GM10266 (cell line): ENCODE measurements at regions not wholly inside any gene's neighbourhood (a gene's known extent, or its start where the extent isn't known, plus 50 kb on each side); places are given as distances from the start of the nearest gene placed in this dataset.

Experiments
- DNase-seq: peaks from one replicate; pipeline ENCODE4 v3.0.0; 2012; ENCODE audit errors: extremely low spot score
- TF ChIP-seq, protein P1 (sequence below): IDR thresholded peaks from 2 replicates; pipeline ENCODE4 v1.5.1; 2012; ENCODE audit warnings: mild to moderate bottlenecking, low read depth; ENCODE audit not compliant: control insufficient read depth, insufficient read depth; ENCODE audit errors: missing control alignments

DNA sequence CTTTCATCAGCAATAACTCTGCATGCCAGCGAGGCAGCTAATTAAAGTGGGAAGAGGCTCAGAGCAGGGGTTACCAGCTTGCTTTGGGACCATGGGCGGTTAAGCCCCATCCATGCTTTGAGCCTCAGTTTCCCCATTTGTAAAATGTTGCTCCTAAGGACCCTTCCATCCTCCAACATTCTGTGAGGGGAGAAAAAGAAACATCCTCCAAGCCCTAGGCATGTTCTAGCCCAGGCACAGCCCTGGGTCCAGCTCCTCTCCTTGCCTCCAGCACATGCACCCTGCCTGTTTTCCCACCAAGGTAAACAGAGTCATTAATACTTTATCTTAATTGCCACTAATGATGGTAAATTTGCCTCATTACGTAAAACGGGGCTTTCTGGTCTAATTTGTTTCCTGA is 113.3 kb upstream of the MYCN start:
- DNase-seq, result no peak
- TF ChIP-seq, protein P1, sequence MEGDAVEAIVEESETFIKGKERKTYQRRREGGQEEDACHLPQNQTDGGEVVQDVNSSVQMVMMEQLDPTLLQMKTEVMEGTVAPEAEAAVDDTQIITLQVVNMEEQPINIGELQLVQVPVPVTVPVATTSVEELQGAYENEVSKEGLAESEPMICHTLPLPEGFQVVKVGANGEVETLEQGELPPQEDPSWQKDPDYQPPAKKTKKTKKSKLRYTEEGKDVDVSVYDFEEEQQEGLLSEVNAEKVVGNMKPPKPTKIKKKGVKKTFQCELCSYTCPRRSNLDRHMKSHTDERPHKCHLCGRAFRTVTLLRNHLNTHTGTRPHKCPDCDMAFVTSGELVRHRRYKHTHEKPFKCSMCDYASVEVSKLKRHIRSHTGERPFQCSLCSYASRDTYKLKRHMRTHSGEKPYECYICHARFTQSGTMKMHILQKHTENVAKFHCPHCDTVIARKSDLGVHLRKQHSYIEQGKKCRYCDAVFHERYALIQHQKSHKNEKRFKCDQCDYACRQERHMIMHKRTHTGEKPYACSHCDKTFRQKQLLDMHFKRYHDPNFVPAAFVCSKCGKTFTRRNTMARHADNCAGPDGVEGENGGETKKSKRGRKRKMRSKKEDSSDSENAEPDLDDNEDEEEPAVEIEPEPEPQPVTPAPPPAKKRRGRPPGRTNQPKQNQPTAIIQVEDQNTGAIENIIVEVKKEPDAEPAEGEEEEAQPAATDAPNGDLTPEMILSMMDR, result no peak

DNA sequence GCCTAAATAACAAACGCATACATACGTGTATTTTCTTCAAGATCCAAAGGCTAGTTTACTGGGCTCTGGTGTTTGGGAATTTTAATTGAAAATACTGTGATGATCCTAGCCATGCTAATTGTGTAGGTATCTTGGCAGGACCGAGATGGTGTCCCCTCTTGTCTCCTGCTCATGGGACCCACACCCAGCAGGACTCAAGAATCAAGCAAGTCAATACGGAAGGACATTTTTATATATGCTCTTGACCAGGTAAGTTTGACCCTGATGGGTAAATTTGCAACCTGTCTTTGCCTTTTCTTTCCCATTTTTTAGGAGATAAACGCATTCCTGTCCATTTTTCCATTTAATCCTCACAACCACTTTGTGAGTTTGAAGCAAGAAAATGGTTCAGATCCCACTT is 111.8 kb upstream of the MYCN start:
- DNase-seq, result no peak
- TF ChIP-seq, protein P1, result no peak

DNA sequence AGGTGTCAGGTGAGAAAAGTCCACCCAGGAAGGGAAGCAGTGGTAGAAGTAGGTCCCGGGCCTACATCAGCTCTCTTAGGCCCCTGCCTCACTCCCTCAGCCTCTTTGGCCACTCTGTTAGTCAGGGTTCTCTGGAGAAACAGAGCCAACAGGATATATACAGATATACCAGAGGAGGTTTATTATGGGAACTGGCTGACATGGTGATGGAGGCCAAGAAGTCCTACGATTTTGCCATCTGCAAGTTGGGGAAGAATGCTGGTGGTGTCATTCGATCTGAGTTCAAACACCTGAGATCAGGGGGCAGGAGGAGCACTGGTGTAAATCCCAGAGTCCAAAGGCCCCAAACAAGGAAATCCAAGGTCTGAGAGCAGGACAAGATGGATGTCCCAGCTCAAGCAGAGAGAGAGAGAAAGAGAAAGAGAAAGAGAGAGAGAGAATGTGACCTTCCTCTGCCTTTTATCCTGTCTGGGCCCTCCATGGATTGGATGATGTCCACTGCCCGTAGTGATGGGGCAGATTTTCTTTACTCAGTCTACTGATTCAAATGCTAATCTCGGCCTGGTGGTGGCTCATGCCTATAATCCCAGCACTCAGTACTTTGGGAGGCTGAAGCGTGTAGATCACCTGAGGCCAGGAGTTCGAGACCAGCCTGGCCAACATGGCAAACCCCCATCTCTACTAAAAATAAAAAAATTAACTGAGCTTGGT is 111.1 kb upstream of the MYCN start:
- no peak for DNase-seq
- TF ChIP-seq, protein P1, result no peak

DNA sequence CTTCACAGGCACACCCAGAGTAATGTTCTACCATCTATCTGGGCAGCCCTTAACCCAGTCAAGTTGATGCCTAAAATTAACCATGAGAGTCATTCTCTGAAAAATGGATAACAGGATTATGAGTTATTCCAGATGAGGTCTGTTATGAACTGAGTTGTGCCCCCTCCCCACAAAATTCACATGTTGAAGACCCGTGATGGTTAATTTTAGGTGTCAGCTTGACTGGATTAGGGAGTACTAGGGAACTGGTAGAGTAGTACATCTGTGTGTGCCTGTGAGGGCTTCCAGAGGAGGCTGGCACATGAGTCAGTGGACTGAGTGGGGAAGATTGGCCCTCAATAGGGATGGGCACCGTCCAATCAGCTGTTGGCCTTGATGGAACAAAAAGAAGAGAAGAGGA is 110.4 kb upstream of the MYCN start:
- TF ChIP-seq, protein P1, result no peak
- DNase-seq, result no peak

DNA sequence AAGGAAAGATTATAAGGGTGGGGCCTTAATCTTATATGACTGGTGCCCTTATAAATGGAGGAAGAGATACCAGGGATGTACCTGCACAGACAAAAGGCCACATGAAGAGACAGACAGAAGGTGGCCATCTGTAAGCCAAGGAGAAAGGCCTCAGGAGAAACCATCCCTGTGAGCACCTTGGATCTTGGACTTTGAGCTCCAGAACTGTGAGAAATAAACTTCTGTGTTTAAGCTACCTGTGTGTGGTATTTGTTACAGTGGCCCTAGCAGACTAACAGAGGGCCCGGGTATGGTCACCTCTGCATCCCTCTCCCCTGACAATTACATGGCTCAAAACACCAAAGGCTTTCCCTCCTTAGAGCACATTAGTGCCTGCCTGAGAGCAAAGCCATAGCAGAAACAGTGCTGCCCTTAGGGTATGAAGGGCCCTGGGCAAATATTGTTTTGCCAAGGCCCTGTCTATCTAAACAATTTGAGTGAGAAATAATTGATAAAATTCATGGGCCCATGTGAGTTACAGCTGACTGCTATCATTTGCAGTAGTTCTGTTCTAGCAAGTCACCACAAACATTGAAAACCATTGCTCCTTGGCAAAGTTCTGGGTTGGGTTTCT is 109.3 kb upstream of the MYCN start:
- TF ChIP-seq, protein P1, result no peak
- DNase-seq, result no peak

DNA sequence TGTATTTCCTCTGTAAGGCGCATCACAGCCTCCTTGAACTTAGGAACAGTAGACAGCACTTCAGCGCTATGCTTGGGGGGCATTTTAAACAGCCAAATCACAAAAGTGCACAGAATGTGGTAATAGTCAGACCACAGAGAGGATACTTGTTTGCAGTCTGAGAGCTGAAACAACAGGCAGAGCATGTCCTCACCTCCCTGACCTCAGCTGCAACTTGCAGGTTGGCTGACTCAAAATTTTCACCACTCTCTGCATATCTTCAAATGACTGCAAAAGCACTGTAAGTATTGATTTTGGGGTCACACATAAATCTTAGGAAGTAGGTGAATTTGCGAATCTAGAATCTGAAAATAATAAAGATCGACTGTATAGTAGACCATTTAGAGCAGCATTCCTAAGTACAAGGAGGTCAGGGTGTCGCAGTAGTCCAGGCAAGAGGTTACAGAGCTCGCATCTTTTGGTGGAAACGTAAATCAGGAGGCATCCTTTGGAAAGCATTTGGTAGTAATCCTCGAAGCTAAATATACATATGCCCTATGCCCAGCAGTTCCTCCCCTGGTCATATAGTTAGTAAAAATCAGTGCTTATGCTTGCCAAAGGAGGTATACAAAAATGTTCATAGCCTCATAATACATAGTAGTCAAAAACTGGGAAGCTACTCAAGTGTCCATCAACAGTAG is 108.2 kb upstream of the MYCN start:
- TF ChIP-seq, protein P1, result no peak
- DNase-seq, result no peak

DNA sequence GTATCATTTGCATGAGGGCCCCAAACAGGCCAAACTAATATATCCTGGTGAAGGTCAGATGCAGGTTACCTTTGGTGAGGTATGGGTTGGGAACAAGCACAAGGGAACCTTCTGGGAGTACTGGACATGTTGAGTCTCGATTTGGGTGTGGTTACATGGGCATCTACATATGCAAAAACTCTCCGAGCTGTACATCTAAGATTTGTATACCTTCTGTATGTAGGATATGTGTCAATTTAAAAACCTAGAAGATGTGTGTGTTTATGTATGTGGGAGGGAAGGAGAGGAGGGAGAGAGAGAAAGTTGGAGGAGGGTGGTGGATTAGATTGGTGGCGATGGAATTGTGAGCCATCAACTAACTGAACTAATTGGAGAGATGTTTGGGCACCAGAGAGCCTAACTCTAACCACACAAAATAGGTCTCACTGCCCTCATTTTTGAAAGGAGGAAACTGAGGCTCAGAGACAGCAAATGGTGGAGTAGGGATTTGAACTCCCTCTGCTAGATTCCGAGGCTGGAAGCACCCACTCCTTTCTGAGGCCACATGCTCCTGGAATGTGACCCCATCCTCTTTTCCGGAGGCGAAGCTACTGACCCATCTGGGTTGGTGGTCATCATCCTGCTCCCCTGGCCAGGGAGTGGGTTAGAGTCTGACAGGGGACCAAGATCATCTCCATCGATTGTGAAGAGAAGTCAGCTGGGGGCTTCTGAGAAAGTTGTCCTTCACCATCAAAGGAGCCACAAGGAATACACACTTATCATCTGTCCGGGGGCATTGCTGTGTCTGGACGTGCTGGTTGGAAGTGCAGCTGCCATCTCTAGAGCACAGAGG is 107.3 kb upstream of the MYCN start:
- DNase-seq, result no peak
- TF ChIP-seq, protein P1, result no peak
